GM03348 (cell line): ENCODE measurements at regions not wholly inside any gene's neighbourhood (a gene's known extent, or its start where the extent isn't known, plus 50 kb on each side); places are given as distances from the start of the nearest gene placed in this dataset.

Experiments used
- DNase-seq: peaks from one replicate; pipeline ENCODE4 v3.0.0; 2012; ENCODE audit warnings: low spot score

- DNase-seq: no peak
These were observed 395.2 kb downstream of the BCL11A start for GRCh38 chr2:60158262-60158661.

GRCh38 chr2:60157283-60157682 lies 396.2 kb downstream of the BCL11A start:
- DNase-seq: no peak

DNA sequence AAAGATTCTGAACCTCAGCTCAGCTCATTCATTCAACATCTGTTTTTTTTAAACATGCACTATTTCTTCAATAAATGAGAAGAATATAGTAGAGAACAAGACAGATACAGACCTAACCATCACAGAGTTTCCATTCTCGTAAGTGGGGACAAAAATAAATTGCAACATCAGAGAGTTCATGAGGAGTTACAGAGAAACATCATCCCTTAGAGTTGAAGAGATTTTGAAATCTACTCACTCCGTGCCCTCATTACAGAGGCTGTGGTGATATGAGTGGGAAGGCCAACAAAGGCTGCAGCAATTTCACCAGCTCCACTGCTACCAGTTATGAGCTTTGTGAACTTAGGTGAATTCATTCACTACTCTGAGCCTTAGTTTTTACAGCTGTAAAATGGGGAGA lies 399.3 kb downstream of the BCL11A start:
- DNase-seq: no peak

GRCh38 chr2:60152226-60152833 lies 401.1 kb downstream of the BCL11A start:
- DNase-seq: peak; percentile 16

DNA sequence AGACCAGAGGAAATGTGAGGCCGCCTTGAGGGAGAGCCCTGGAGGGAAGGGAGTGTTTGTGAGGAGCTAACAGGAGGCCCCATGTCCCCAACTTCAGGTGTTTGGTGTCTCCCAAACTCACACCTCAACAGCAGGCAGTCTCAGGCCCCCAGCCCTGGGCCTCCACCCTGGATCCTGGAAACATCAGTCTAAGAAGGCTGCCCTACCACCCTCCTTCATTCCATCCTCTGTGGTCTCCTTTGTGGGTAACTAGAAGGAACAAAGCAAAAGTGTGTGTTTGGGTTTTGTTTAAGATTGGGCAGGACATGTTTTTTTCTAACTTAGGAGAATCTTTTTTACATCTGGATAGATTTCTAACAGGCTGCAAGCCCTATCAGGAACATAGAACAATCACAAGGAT lies 404.3 kb downstream of the BCL11A start:
- no peak for DNase-seq

DNA sequence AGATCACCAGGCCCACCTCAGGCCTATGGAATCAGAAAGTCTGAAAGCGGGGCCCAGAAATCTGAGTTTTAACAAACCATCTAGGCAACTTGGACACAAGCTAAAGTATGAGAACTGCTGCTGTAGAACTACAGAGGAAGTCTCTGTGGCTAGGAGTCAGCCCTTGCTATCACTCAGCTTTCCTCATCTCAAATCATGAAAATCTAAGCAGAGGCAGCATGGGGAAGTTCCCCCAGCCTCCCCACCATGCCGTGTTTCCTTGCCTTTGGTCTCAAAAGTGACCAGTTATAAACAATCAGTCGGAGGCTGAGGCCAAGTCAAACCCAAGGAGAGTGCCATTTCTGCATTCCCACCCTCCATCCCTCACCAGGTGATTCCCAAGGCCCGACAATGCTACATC lies 404.7 kb downstream of the BCL11A start:
- DNase-seq: no peak

GRCh38 chr2:60140185-60140584 lies 413.3 kb downstream of the BCL11A start:
- DNase-seq: no peak

- no peak for DNase-seq
These were observed 416.5 kb downstream of the BCL11A start for GRCh38 chr2:60136913-60137312.

GRCh38 chr2:60127191-60127590 lies 426.3 kb downstream of the BCL11A start:
- no peak for DNase-seq

- DNase-seq: no peak
These were observed 427.6 kb downstream of the BCL11A start for GRCh38 chr2:60125611-60126426.

GRCh38 chr2:60119778-60120177 lies 433.7 kb downstream of the BCL11A start:
- no peak for DNase-seq

- no peak for DNase-seq
These were observed 434.5 kb downstream of the BCL11A start for GRCh38 chr2:60118917-60119316.

DNA sequence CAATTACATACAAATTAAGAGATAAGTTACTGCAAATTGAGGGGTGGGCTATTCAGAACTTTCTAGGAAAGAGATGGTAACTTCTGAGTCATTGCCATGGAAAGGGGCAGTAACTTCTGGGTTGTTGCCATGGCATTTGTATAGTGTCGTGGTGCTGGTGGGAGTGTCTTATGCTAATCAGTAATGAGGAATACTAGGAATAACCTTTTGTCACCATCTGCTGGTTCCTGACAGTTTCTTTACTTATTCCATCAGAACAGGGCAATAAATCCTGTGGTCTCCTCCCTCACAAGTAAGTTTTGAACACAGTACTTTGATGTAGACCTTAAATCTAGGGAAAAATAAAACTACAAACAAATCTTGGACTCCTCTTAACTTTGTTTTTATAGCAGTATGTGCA lies 435.4 kb downstream of the BCL11A start:
- no peak for DNase-seq

DNA sequence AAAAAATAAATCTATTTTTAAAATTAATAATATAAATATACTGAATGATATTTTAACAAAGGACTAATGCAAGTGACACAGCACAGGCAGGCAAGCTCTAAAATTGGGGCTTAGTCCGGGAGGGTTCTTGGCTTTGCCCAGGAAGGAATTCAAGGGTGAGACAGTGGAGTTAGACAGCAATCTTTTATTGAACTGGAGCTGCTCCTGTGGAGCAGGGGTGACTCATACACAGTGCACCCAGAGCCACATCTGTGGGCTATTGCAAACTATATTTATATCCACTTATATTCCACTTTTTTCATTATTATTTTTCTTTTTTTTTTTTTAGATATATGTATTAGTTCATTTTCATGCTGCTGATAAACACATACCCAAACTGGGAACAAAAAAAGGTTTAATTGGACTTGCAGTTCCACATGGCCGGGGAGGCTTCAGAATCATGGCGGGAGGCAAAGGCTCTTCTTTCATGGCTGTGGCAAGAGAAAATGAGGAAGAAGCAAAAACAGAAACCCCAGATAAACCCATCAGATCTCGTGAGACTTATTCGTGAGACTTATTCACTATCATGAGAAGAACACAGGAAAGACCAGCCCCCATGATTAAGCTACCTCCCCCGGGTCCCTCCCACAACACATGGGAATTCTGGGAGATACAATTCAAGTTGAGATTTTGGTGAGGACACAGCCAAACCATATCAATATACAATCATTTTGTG lies 437.1 kb downstream of the BCL11A start:
- no peak for DNase-seq

- no peak for DNase-seq
These were observed 443.7 kb downstream of the BCL11A start for GRCh38 chr2:60109744-60110143.

DNA sequence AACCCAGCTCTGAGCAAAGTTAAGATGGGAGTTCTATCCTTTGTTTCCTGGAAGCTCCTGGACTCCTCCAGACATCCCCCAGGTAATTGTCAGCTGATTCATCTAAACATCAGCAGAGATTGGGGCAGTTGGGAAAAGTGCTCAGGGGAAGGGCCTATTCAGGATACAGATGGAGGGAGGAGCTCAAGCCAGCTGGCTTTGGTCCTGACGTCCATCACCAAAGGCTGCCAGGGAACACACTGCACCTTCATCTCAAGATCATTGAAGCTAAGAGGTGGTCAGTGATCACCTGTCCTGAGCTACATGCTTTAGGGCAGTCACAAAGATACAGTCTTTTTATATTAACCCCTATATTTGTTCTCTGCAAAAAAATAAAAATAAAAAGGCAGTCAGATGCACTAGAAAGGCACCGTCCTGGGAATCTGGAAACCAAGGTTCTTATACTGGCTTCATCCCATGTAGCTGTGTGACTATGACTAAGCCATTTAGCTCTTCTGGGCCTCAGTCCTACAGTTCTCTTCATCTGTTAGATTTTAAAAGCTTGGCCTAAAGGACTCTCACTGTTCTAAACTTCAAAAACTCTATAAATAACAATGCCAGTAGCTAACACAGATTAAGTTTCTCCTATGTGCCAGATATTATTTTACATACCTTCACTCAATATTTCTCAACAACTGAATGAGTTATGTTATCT lies 446.5 kb downstream of the BCL11A start:
- DNase-seq: no peak

GRCh38 chr2:60105906-60106305 lies 447.5 kb downstream of the BCL11A start:
- DNase-seq: no peak

DNA sequence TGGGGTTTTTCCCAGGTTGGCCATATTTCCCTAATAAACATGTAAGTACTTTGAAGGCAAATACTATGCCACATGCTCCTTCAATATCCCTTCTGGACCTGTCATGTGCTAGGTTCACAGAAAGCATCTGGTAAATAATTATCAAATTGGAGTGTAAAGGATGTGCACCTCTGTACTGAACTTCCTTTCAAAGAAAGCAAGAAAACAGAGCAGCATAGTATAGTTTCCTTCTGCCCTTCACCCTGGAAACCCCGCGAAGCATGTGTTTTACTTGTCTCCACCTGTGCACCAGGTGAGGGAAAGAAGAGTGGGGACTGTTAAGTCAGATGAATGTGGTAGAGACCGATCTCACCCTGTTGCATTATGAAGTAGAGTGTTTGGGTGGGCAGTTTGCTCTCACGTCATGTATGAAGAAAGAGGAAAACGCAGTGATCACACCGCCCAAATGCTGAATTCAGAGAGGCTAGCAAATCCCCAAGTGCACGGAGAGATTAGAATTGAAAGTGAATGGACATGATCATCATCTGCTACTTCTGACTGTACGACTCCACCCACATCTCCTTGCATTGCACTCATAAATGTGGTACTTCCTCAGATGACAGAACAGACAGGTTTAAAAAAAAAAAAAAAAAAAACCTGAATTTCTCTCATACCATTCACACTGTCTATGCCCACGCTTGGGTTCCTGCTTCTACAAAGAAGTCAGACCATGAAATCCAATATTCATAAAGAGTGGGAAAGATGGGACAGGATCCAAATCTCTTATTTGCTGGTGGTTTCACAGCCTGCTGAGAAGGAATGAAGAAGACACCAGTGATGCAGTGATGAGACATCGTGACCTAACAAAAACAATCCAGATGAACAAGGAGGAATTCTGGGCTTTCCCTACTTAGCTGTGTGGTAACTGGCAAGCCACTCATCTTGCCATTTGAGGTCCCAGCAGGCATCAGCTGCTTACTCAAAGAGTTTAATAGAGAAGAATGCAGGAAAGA lies 448.6 kb downstream of the BCL11A start:
- peak; percentile 5 for DNase-seq

GRCh38 chr2:60100034-60100433 lies 453.4 kb downstream of the BCL11A start:
- DNase-seq: no peak

GRCh38 chr2:60098996-60099395 lies 454.5 kb downstream of the BCL11A start:
- no peak for DNase-seq

GRCh38 chr2:60097298-60097697 lies 456.2 kb downstream of the BCL11A start:
- DNase-seq: no peak
